GM21381 (cell line): ENCODE measurements at regions not wholly inside any gene's neighbourhood (a gene's known extent, or its start where the extent isn't known, plus 50 kb on each side); places are given as distances from the start of the nearest gene placed in this dataset.
"Not testable (repeated sequence)": the region's sequence is repeated elsewhere in the genome, so short reads cannot be mapped to it uniquely, and the experiment has no call there.

Source experiments
- ATAC-seq: cut with Tn5 transposase; IDR thresholded peaks from one replicate; pipeline ENCODE4 v1.9.1; 2021; ENCODE audit warnings: mild to moderate bottlenecking, moderate library complexity; ENCODE audit not compliant: unreplicated experiment

GRCh38 chrX:43345166-43345565 lies 310.9 kb upstream of the MAOA start:
- no peak for ATAC-seq

GRCh38 chrX:43349363-43349762 lies 306.7 kb upstream of the MAOA start:
- ATAC-seq: peak; percentile 82

GRCh38 chrX:43350935-43351334 lies 305.2 kb upstream of the MAOA start:
- no peak for ATAC-seq

GRCh38 chrX:43357741-43358140 lies 298.4 kb upstream of the MAOA start:
- ATAC-seq: no peak

GRCh38 chrX:43373032-43373431 lies 283.1 kb upstream of the MAOA start:
- no peak for ATAC-seq

GRCh38 chrX:43375136-43375535 lies 281.0 kb upstream of the MAOA start:
- ATAC-seq: no peak

- ATAC-seq: no peak
Measured at GRCh38 chrX:43380704-43381103, 275.4 kb upstream of the MAOA start.

- no peak for ATAC-seq
Measured at GRCh38 chrX:43386875-43387274, 269.2 kb upstream of the MAOA start.

- no peak for ATAC-seq
Measured at GRCh38 chrX:43405191-43405590, 250.9 kb upstream of the MAOA start.

- no peak for ATAC-seq
Measured at GRCh38 chrX:43423876-43424275, 232.2 kb upstream of the MAOA start.

GRCh38 chrX:43436517-43436916 lies 219.6 kb upstream of the MAOA start:
- no peak for ATAC-seq

GRCh38 chrX:43446752-43447151 lies 209.3 kb upstream of the MAOA start:
- ATAC-seq: no peak

GRCh38 chrX:43448688-43449087 lies 207.4 kb upstream of the MAOA start:
- ATAC-seq: no peak

- ATAC-seq: no peak
Measured at GRCh38 chrX:43450355-43450754, 205.7 kb upstream of the MAOA start.

GRCh38 chrX:43451976-43452686 lies 204.0 kb upstream of the MAOA start:
- not testable (repeated sequence) for ATAC-seq

GRCh38 chrX:43456063-43456462 lies 200.0 kb upstream of the MAOA start:
- ATAC-seq: no peak

GRCh38 chrX:43456906-43457305 lies 199.2 kb upstream of the MAOA start:
- ATAC-seq: no peak

- no peak for ATAC-seq
Measured at GRCh38 chrX:43467608-43468234, 188.4 kb upstream of the MAOA start.

- no peak for ATAC-seq
Measured at GRCh38 chrX:43469391-43470054, 186.6 kb upstream of the MAOA start.

GRCh38 chrX:43474321-43474720 lies 181.8 kb upstream of the MAOA start:
- ATAC-seq: no peak

- ATAC-seq: no peak
Measured at GRCh38 chrX:43479070-43479469, 177.0 kb upstream of the MAOA start.

- no peak for ATAC-seq
Measured at GRCh38 chrX:43479850-43480249, 176.2 kb upstream of the MAOA start.
